SK-N-SH treated with all-trans-retinoic acid at 6 μM for 48 hours (cell line): ENCODE measurements at regions not wholly inside any gene's neighbourhood (a gene's known extent, or its start where the extent isn't known, plus 50 kb on each side); places are given as distances from the start of the nearest gene placed in this dataset.

ENCODE experiments used
- ATAC-seq: fragments of 200-7000 bp; cut with Tn5 transposase; 3 replicates; pipeline ENCODE4 v1.9.1; 2020; ENCODE audit warnings: mild to moderate bottlenecking, moderate library complexity
- ARNTL ChIP-seq: fragments of 450-650 bp; formaldehyde crosslinking; IDR thresholded peaks from 2 replicates; pipeline ENCODE4 v1.5.0; 2020; ENCODE audit warnings: low read depth, mild to moderate bottlenecking, moderate library complexity, borderline replicate concordance
- BACH2 ChIP-seq: fragments of 250-450 bp; sonication (Bioruptor Pico); IDR thresholded peaks from 2 replicates; pipeline ENCODE4 v1.9.0; 2021; ENCODE audit warnings: mild to moderate bottlenecking, borderline replicate concordance
- CREB5 ChIP-seq: fragments of 250-450 bp; sonication (Bioruptor Pico); IDR thresholded peaks from 2 replicates; pipeline ENCODE4 v1.5.1; 2020; ENCODE audit warnings: low read depth, mild to moderate bottlenecking, moderate library complexity
- CSDC2 ChIP-seq: fragments of 250-450 bp; sonication (Bioruptor Pico); IDR thresholded peaks from 2 replicates; pipeline ENCODE4 v1.5.0; 2020; ENCODE audit warnings: mild to moderate bottlenecking, moderate library complexity
- CSRNP3 ChIP-seq: fragments of 250-450 bp; sonication (Bioruptor Pico); IDR thresholded peaks from 2 replicates; pipeline ENCODE4 v1.5.1; 2021; ENCODE audit warnings: mild to moderate bottlenecking, moderate library complexity
- ESRRG ChIP-seq: fragments of 250-450 bp; sonication (Bioruptor Pico); IDR thresholded peaks from 2 replicates; pipeline ENCODE4 v1.6.1; 2021; ENCODE audit warnings: mild to moderate bottlenecking
- GLIS3 ChIP-seq: fragments of 250-450 bp; sonication (Bioruptor Pico); IDR thresholded peaks from 2 replicates; pipeline ENCODE4 v1.5.0; 2020; ENCODE audit warnings: mild to moderate bottlenecking, moderate library complexity
- ISL1 ChIP-seq: fragments of 250-450 bp; sonication (Bioruptor Pico); IDR thresholded peaks from 2 replicates; pipeline ENCODE4 v2.1.2; 2022; ENCODE audit warnings: mild to moderate bottlenecking, moderate library complexity
- OSR1 ChIP-seq: fragments of 250-450 bp; sonication (Bioruptor Pico); IDR thresholded peaks from 2 replicates; pipeline ENCODE4 v1.8.0; 2022; ENCODE audit warnings: moderate library complexity, mild to moderate bottlenecking, inconsistent platforms
- PATZ1 ChIP-seq: fragments of 250-450 bp; sonication (Bioruptor Pico); IDR thresholded peaks from 2 replicates; pipeline ENCODE4 v1.8.0; 2020; ENCODE audit warnings: mild to moderate bottlenecking, moderate library complexity, borderline replicate concordance
- POU6F1 ChIP-seq: fragments of 250-450 bp; sonication (Bioruptor Pico); IDR thresholded peaks from 2 replicates; pipeline ENCODE4 v1.8.0; 2021; ENCODE audit warnings: low read depth, mild to moderate bottlenecking, moderate library complexity, borderline replicate concordance
- RARB ChIP-seq: fragments of 250-450 bp; sonication (Bioruptor Pico); IDR thresholded peaks from 2 replicates; pipeline ENCODE4 v1.8.0; 2021; ENCODE audit warnings: mild to moderate bottlenecking, moderate library complexity
- SNAI2 ChIP-seq: fragments of 250-450 bp; sonication (Bioruptor Pico); IDR thresholded peaks from 2 replicates; pipeline ENCODE4 v1.5.0; 2020; ENCODE audit warnings: mild to moderate bottlenecking, moderate library complexity
- TCF4 ChIP-seq: fragments of 250-450 bp; sonication (Bioruptor Pico); IDR thresholded peaks from 2 replicates; pipeline ENCODE4 v1.8.0; 2021; ENCODE audit warnings: mild to moderate bottlenecking, moderate library complexity, borderline replicate concordance
- TOX ChIP-seq: fragments of 250-450 bp; sonication (Bioruptor Pico); IDR thresholded peaks from 2 replicates; pipeline ENCODE4 v1.8.0; 2021; ENCODE audit warnings: mild to moderate bottlenecking, moderate library complexity, borderline replicate concordance
- TSHZ2 ChIP-seq: fragments of 250-450 bp; sonication (Bioruptor Pico); IDR thresholded peaks from 2 replicates; pipeline ENCODE4 v1.5.0; 2020; ENCODE audit warnings: mild to moderate bottlenecking, moderate library complexity
- ZC3H10 ChIP-seq: fragments of 250-450 bp; sonication (Bioruptor Pico); IDR thresholded peaks from 2 replicates; pipeline ENCODE4 v1.5.1; 2021; ENCODE audit warnings: mild to moderate bottlenecking, moderate library complexity
- ZFP3 ChIP-seq: fragments of 250-450 bp; sonication (Bioruptor Pico); IDR thresholded peaks from 2 replicates; pipeline ENCODE4 v1.5.0; 2020; ENCODE audit warnings: mild to moderate bottlenecking, moderate library complexity
- ZFP30 ChIP-seq: fragments of 450-650 bp; formaldehyde crosslinking; IDR thresholded peaks from 2 replicates; pipeline ENCODE4 v1.5.0; 2022; ENCODE audit warnings: mild to moderate bottlenecking, moderate library complexity
- ZNF565 ChIP-seq: fragments of 450-650 bp; formaldehyde crosslinking; conservative IDR thresholded peaks from 2 replicates; pipeline ENCODE4 v1.5.0; 2020; ENCODE audit warnings: low read depth, mild to moderate bottlenecking, moderate library complexity
- ZNF70 ChIP-seq: fragments of 450-650 bp; formaldehyde crosslinking; IDR thresholded peaks from 2 replicates; pipeline ENCODE4 v1.5.0; 2020; ENCODE audit warnings: mild to moderate bottlenecking, moderate library complexity
- ZNF8 ChIP-seq: fragments of 450-650 bp; formaldehyde crosslinking; IDR thresholded peaks from 2 replicates; pipeline ENCODE4 v1.5.0; 2020; ENCODE audit warnings: mild to moderate bottlenecking, moderate library complexity

GRCh38 chr3:16064642-16065414 lies 109.7 kb upstream of the GALNT15 start:
- TF ChIP-seq ZNF8 (CRISPR knock-in tag): no peak
- TF ChIP-seq ZFP3 (CRISPR knock-in tag): no peak
- no peak for TF ChIP-seq RARB
- no peak for TF ChIP-seq ZFP30 (CRISPR knock-in tag)
- peak; percentile 44; the same call in 1 of the 2 replicates for TF ChIP-seq CREB5 (CRISPR knock-in tag)
- TF ChIP-seq ZC3H10 (CRISPR knock-in tag): peak; percentile 50; the same call in 1 of the 2 replicates
- no peak for TF ChIP-seq TCF4
- peak; percentile 75 for TF ChIP-seq SNAI2 (CRISPR knock-in tag)
- no peak for TF ChIP-seq OSR1 (CRISPR knock-in tag)
- no peak for TF ChIP-seq PATZ1 (CRISPR knock-in tag)
- TF ChIP-seq GLIS3: no peak
- no peak for TF ChIP-seq ZNF70
- peak; percentile 67 for TF ChIP-seq ISL1 (CRISPR knock-in tag)
- TF ChIP-seq BACH2 (CRISPR knock-in tag): no peak
- peak; percentile 83 for TF ChIP-seq CSDC2
- no peak for TF ChIP-seq ESRRG (CRISPR knock-in tag)
- TF ChIP-seq POU6F1 (CRISPR knock-in tag): no peak
- TF ChIP-seq CSRNP3 (CRISPR knock-in tag): no peak
- TF ChIP-seq ARNTL (CRISPR knock-in tag): no peak
- peak; percentile 27 for ATAC-seq

GRCh38 chr3:16066545-16066944 lies 107.9 kb upstream of the GALNT15 start:
- no peak for ATAC-seq
- no peak for TF ChIP-seq SNAI2 (CRISPR knock-in tag)

- ATAC-seq: peak; percentile 1; the same call in 1 of the 3 replicates
- TF ChIP-seq ESRRG (CRISPR knock-in tag) (no peak), ZFP3 (CRISPR knock-in tag) (no peak), RARB (no peak), ZFP30 (CRISPR knock-in tag) (no peak), SNAI2 (CRISPR knock-in tag) (no peak), TOX (CRISPR knock-in tag) (no peak), PATZ1 (CRISPR knock-in tag) (no peak), ZNF565 (CRISPR knock-in tag) (no peak), BACH2 (CRISPR knock-in tag) (no peak), TSHZ2 (CRISPR knock-in tag) (no peak), ZC3H10 (CRISPR knock-in tag) (no peak), CSRNP3 (CRISPR knock-in tag) (no peak), CREB5 (CRISPR knock-in tag) (no peak)
Measured at GRCh38 chr3:16066975-16067374, 107.5 kb upstream of the GALNT15 start.
